SHP77 (cell line): ENCODE measurements at regions not wholly inside any gene's neighbourhood (a gene's known extent, or its start where the extent isn't known, plus 50 kb on each side); places are given as distances from the start of the nearest gene placed in this dataset.

Experiments
- DNase-seq, 2 experiments: peaks; one replicate each; lab custom pipeline; 2025; lab: John Stamatoyannopoulos, UW

- no peak for DNase-seq
Observed at GRCh38 chr9:95756986-95757385, 118.5 kb upstream of the ERCC6L2 start.

- DNase-seq, result no peak
Observed at GRCh38 chr9:95756101-95756500, 119.4 kb upstream of the ERCC6L2 start.

- no peak for DNase-seq
Observed at GRCh38 chr9:95755421-95755730, 120.1 kb upstream of the ERCC6L2 start.

- no peak for DNase-seq
Observed at GRCh38 chr9:95754533-95755420, 120.7 kb upstream of the ERCC6L2 start.

GRCh38 chr9:95753762-95754465, 121.6 kb upstream of the ERCC6L2 start:
- no peak for DNase-seq

GRCh38 chr9:95752129-95752731, 123.3 kb upstream of the ERCC6L2 start:
- no peak for DNase-seq

GRCh38 chr9:95751520-95751790, 124.0 kb upstream of the ERCC6L2 start:
- DNase-seq, result no peak

GRCh38 chr9:95750725-95751519, 124.6 kb upstream of the ERCC6L2 start:
- no peak for DNase-seq

- DNase-seq, result no peak
Observed at GRCh38 chr9:95749493-95749892, 126.0 kb upstream of the ERCC6L2 start.

- DNase-seq, result no peak
Observed at GRCh38 chr9:95746408-95747180, 128.9 kb upstream of the ERCC6L2 start.

- DNase-seq, result no peak
Observed at GRCh38 chr9:95742821-95743220, 132.7 kb upstream of the ERCC6L2 start.

- no peak for DNase-seq
Observed at GRCh38 chr9:95741631-95742030, 133.9 kb upstream of the ERCC6L2 start.

- DNase-seq, result no peak
Observed at GRCh38 chr9:95740217-95741004, 135.1 kb upstream of the ERCC6L2 start.

- no peak for DNase-seq
Observed at GRCh38 chr9:95738438-95738837, 137.1 kb upstream of the ERCC6L2 start.

GRCh38 chr9:95736891-95737522, 138.5 kb upstream of the ERCC6L2 start:
- no peak for DNase-seq

- DNase-seq, result no peak
Observed at GRCh38 chr9:95736370-95736769, 139.1 kb upstream of the ERCC6L2 start.

- DNase-seq, result no peak
Observed at GRCh38 chr9:95735701-95736100, 139.8 kb upstream of the ERCC6L2 start.

- no peak for DNase-seq
Observed at GRCh38 chr9:95733741-95734666, 141.5 kb upstream of the ERCC6L2 start.
